AG08396 (cell line): ENCODE measurements at regions not wholly inside any gene's neighbourhood (a gene's known extent, or its start where the extent isn't known, plus 50 kb on each side); places are given as distances from the start of the nearest gene placed in this dataset.

Experiments used
- DNase-seq: peaks from one replicate; pipeline ENCODE4 v3.0.0; 2012; ENCODE audit warnings: low spot score, mixed read lengths

GRCh38 chr1:25055961-25056360 lies 125.9 kb upstream of the RUNX3 start:
- no peak for DNase-seq

- DNase-seq: no peak
Measured at GRCh38 chr1:25055324-25055780, 125.3 kb upstream of the RUNX3 start.

GRCh38 chr1:25054526-25055323 lies 124.6 kb upstream of the RUNX3 start:
- no peak for DNase-seq

- no peak for DNase-seq
Measured at GRCh38 chr1:25053576-25054250, 123.6 kb upstream of the RUNX3 start.

GRCh38 chr1:25051906-25052305 lies 121.8 kb upstream of the RUNX3 start:
- DNase-seq: no peak

GRCh38 chr1:25051504-25051903 lies 121.4 kb upstream of the RUNX3 start:
- DNase-seq: no peak

- DNase-seq: no peak
Measured at GRCh38 chr1:25050165-25050564, 120.1 kb upstream of the RUNX3 start.

GRCh38 chr1:25049190-25049589 lies 119.1 kb upstream of the RUNX3 start:
- no peak for DNase-seq

GRCh38 chr1:25048728-25049127 lies 118.7 kb upstream of the RUNX3 start:
- DNase-seq: no peak

- DNase-seq: no peak
Measured at GRCh38 chr1:25047506-25048240, 117.6 kb upstream of the RUNX3 start.

GRCh38 chr1:25046194-25046532 lies 116.1 kb upstream of the RUNX3 start:
- no peak for DNase-seq

- DNase-seq: no peak
Measured at GRCh38 chr1:25045480-25046193, 115.6 kb upstream of the RUNX3 start.

GRCh38 chr1:25043228-25043580 lies 113.1 kb upstream of the RUNX3 start:
- DNase-seq: no peak

GRCh38 chr1:25042331-25043227 lies 112.5 kb upstream of the RUNX3 start:
- DNase-seq: no peak

GRCh38 chr1:25041916-25042315 lies 111.8 kb upstream of the RUNX3 start:
- DNase-seq: no peak

- no peak for DNase-seq
Measured at GRCh38 chr1:25040122-25040685, 110.1 kb upstream of the RUNX3 start.

- no peak for DNase-seq
Measured at GRCh38 chr1:25039229-25039628, 109.2 kb upstream of the RUNX3 start.

GRCh38 chr1:25038699-25039098 lies 108.6 kb upstream of the RUNX3 start:
- DNase-seq: no peak

- DNase-seq: peak; percentile 68
Measured at GRCh38 chr1:25037174-25038074, 107.3 kb upstream of the RUNX3 start.

GRCh38 chr1:25036117-25036546 lies 106.1 kb upstream of the RUNX3 start:
- no peak for DNase-seq
